NCI-H1417 (cell line): ENCODE measurements at regions not wholly inside any gene's neighbourhood (a gene's known extent, or its start where the extent isn't known, plus 50 kb on each side); places are given as distances from the start of the nearest gene placed in this dataset.

Source experiments
- DNase-seq, 3 experiments: peaks; one replicate each; lab custom pipeline; 2025; lab: John Stamatoyannopoulos, UW

GRCh38 chr1:17932164-17932563, 175.4 kb upstream of the IGSF21 start:
- no peak for DNase-seq

GRCh38 chr1:17933501-17933900, 174.1 kb upstream of the IGSF21 start:
- DNase-seq, result no peak

GRCh38 chr1:17933971-17934370, 173.6 kb upstream of the IGSF21 start:
- DNase-seq, result no peak

GRCh38 chr1:17935230-17935629, 172.4 kb upstream of the IGSF21 start:
- no peak for DNase-seq

GRCh38 chr1:17941431-17942189, 166.0 kb upstream of the IGSF21 start:
- DNase-seq, result no peak

- DNase-seq, result no peak
Observed at GRCh38 chr1:17943506-17943905, 164.1 kb upstream of the IGSF21 start.

- no peak for DNase-seq
Observed at GRCh38 chr1:17944646-17945045, 163.0 kb upstream of the IGSF21 start.

GRCh38 chr1:17946434-17946833, 161.2 kb upstream of the IGSF21 start:
- DNase-seq, result no peak

- DNase-seq, result peak; percentile 46 to 71 (median 49)
Observed at GRCh38 chr1:17948594-17948993, 159.0 kb upstream of the IGSF21 start.

GRCh38 chr1:17949511-17949910, 158.1 kb upstream of the IGSF21 start:
- DNase-seq, result no peak

GRCh38 chr1:17950728-17951127, 156.9 kb upstream of the IGSF21 start:
- no peak for DNase-seq

GRCh38 chr1:17952506-17952905, 155.1 kb upstream of the IGSF21 start:
- DNase-seq, result no peak

- DNase-seq, result no peak
Observed at GRCh38 chr1:17953921-17954320, 153.7 kb upstream of the IGSF21 start.

GRCh38 chr1:17955302-17956285, 152.0 kb upstream of the IGSF21 start:
- no peak for DNase-seq

GRCh38 chr1:17957588-17958267, 149.9 kb upstream of the IGSF21 start:
- DNase-seq, result peak in 1 of 3 experiments; percentile 47

GRCh38 chr1:17958704-17959103, 148.9 kb upstream of the IGSF21 start:
- DNase-seq, result no peak

GRCh38 chr1:17963513-17963912, 144.1 kb upstream of the IGSF21 start:
- no peak for DNase-seq

- DNase-seq, result no peak
Observed at GRCh38 chr1:17965515-17966100, 142.0 kb upstream of the IGSF21 start.

GRCh38 chr1:17966341-17966740, 141.3 kb upstream of the IGSF21 start:
- DNase-seq, result no peak

- no peak for DNase-seq
Observed at GRCh38 chr1:17967623-17968255, 139.9 kb upstream of the IGSF21 start.

- no peak for DNase-seq
Observed at GRCh38 chr1:17970757-17971156, 136.8 kb upstream of the IGSF21 start.
